VCaP (cell line): ENCODE measurements at regions not wholly inside any gene's neighbourhood (a gene's known extent, or its start where the extent isn't known, plus 50 kb on each side); places are given as distances from the start of the nearest gene placed in this dataset.

Source experiments
- H3K27ac ChIP-seq: fragments of 450-650 bp; 2 replicates; pipeline ENCODE4 v1.5.1; 2017
- CTCF ChIP-seq: fragments of 450-650 bp; conservative IDR thresholded peaks from 2 replicates; pipeline ENCODE4 v1.5.1; 2017; ENCODE audit warnings: mild to moderate bottlenecking, moderate library complexity

DNA sequence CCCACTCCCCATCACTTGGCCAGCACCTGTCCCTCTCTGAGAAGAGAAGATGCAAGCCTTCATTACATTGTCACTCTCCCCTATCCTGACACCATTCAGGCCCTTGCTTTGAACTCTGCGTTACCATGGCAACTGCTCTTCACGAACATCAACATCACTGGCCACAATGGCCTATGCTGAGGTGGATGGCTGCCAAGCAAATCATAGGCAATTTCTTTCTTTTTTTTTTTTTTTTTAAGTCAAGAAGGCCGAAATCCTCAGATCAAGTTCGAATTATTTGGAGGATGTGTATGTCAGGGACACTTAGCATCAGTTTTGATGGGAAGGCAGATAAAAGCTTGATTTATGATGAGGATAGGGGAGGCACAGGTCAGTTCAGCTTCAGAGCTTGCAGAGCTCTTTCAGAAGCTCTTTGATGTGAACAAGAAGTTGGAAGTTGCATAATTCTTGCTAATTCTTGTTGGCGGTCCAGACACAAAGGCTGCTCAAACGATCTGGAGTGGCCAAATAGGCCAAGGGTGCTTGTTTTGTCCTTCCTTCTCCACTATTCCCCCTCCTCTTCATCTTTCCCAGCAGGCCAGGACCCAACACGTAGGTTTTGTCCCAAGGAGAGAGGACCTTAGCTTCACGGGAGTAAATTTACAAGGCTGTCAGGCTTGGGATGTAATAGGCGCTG is 179.9 kb upstream of the NPVF start:
- H3K27ac ChIP-seq: peak overlapping the region; percentile 96; the same call in 1 of the 2 replicates
- TF ChIP-seq CTCF: no peak

GRCh38 chr7:25408876-25409275 is 180.6 kb upstream of the NPVF start:
- TF ChIP-seq CTCF: no peak

DNA sequence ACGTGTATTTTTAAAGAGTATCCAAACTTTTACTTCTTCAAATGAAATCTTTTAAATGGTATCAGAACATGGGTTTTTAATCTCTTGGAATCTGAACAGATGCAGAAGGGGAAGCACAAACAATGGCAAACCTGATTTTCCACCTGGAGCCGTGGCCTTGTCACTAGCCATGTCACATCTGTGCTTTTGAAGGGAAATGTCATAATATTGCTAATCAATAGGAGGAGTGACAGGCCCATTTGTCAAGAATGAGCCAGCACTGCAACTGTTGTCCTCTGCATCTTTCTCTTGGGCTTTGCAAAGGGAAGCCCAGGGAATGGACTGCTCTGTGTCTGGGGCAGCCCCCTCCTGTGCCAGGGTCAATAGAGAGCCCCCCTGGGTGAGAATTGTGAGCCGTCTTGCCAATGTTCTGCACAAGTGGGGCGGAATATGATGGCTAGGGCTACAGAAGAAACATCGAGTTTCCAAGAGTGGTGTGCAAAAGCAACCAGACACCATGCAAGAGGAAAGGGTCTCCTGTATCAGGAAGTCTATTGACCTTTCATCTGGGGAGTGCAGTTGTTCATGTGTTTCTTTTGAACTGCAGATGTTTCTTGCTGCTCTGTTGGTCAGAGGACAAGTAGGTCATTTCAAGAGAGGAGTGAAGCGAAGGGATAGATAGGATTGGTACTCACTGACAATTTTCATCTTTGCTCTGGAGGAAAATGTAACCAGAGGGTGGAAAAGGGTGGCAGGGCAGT is 181.8 kb upstream of the NPVF start:
- no peak for TF ChIP-seq CTCF
- peak overlapping the region; percentile 96; the same call in 1 of the 2 replicates for H3K27ac ChIP-seq

More at GRCh38 chr7:25408876-25409275, 180.6 kb upstream of the NPVF start:
- H3K27ac ChIP-seq: peak overlapping the region; percentile 96; the same call in 1 of the 2 replicates

DNA sequence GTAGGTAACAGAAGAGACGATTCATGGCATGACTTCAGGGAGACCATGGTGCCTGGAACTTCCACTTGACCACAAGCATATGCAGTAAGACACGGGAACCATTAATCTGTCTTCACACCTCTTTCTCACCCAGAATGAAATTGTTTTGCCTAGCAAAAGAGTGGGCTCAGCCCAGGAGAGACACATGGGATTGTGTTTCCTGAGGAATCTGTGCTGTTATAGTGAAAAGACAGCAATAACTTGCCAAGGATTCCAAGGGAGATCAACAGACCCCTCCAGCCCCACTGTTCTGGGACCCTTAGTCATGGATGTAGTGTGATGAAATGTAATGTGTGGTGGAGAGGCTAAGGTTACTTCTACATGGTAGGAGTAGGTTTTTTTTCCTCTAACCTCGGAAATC is 192.5 kb upstream of the NPVF start:
- TF ChIP-seq CTCF: no peak
- no peak overlapping the region for H3K27ac ChIP-seq

- no peak overlapping the region for H3K27ac ChIP-seq
- no peak for TF ChIP-seq CTCF
These were observed 195.8 kb upstream of the NPVF start for GRCh38 chr7:25424113-25424512.

- no peak for TF ChIP-seq CTCF
- no peak overlapping the region for H3K27ac ChIP-seq
These were observed 196.6 kb upstream of the NPVF start for GRCh38 chr7:25424855-25425254.

DNA sequence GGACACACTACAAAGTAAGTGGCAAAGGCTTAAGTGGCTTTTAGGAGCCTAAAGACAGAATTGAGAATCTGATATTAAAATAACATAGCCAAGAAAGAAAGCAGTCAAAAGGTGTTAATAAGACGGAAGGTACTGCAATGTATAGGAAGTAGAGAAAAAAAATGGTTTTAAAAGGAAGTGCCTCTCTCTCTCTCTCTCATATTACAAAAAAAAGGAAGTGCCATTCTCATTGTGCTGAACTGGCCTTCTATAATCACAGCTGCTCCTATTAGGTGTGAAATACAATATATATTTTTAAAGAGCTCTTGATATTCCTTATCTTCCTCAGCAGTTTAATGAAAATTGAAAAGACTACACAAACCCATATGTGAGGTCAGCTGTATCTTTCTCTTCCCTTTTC is 199.4 kb upstream of the NPVF start:
- no peak overlapping the region for H3K27ac ChIP-seq
- no peak for TF ChIP-seq CTCF
